HG03025 (cell line): ENCODE measurements at regions not wholly inside any gene's neighbourhood (a gene's known extent, or its start where the extent isn't known, plus 50 kb on each side); places are given as distances from the start of the nearest gene placed in this dataset.
A peak's percentile ranks its signal among the peaks of the same experiment; 100 is the strongest.

Experiments used
- ATAC-seq: cut with Tn5 transposase; IDR thresholded peaks from one replicate; pipeline ENCODE4 v1.9.1; 2021; ENCODE audit warnings: mild to moderate bottlenecking, moderate library complexity; ENCODE audit not compliant: unreplicated experiment, low FRiP score

DNA sequence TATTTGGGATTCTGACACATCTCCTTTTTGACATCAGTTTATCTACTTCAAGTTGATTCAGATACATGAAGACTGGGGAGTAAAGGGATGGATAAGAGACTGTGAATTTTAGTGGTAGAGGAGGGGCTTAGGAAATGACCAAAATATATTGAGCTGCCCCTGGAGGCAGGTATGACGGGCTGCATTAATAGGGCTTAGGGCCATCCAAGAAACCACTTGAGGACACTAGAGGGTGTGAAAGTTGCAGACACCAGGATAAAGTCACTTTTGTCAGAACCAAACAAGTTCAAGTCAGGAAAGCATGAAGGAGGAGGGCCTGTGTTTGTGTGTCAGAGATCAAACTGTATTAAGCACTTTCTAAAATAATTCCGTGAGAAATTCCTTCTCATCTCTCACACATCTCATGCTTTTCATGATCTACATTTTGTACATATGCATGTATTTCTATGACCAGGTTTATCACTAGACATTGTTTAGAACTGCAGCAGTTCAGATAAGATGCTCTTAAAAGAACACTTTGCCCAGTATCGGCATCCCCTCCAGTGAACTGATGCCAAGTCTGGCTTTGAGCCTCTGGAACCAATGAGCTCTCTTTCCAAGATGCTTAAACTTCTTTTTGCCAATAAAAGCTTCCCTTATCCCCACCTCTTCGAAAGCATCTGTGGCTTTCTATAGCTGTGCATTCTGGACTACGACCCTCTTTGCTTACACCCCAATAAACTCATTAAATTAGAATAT lies 136.9 kb downstream of the SLC38A1 start:
- no peak for ATAC-seq

DNA sequence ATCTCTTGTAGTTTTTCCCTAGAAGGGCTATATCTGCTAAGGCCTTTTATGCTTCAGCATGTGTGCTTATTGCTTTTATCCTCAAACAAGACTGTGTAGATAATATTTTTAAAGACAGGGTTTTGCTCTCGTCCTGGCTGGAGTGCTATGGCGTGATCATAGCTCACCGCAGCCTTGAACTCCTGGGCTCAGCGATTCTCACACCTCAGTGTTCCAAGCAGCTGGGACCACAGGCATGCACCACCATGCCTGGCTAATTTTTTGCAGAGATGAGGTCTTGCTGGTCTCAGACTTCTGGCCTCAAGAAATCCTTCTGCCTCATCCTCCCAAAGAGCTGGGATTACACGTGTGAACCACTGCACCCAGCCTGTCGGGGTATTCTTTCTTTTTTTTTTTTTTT lies 137.3 kb upstream of the SCAF11 start:
- no peak for ATAC-seq

DNA sequence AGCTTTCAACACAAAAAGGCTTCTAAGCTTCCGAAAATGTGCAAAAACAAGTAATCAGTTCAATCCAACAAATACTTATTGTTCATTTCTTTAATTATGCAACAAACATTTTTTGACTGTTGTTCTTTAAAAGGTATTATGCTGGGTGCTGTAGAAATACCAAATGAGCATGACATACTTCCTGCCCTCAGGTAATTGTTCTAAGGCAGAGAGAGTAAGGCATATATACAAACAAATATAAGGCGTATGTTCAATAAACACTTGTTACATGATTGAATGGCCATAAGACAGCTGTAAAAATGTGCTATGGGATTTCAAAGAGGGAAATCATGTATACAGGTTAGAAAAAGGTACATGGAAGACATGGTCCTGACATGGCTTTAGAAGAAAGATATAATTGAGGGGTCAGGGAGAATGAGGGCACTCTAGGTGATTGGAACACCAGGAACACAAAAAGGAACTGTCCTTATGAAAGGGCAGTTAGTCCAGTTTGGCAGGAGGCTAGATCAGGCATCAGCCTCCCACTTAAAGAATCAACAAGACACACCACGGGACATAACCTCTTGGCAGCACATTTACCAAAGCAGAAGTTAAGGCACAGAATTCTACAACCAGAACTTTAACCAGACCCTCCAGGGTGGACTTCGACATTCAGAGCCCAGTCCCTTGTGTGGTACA lies 135.8 kb upstream of the SCAF11 start:
- ATAC-seq = no peak

DNA sequence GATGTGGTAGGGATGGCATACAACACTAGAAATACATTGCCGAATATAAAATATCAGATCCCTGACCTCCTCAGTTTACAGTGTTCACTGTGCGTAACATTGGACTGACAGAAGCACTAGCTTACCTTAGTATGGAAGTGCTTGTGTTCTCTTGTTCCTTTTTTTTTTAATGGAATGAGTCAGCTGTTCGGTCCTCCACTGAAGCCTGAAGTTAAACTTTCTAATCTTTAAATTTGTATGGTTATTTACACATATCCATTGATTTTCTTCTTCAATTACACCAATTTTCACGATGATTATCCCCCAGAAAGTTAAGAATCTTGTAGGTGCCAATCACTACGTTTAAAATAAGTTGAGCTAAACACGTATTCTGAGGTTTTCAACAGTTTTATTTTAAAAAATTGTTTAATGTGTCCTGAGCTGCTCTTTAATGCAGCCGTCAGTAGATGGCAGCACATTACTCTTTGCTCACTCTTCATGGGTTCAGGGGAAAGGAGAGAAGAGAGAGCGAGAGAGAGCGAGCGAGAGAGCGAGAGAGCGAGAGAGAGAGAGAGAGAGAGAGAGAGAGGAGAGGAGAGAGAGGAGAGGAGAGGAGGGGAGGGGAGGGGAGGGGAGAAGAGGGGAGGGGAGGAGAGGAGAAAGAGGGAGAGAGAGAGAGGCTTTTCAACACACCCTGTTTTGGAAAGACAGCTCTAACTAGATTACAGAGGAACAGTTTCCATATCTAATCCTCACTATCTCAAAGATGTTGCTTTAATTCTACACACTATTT lies 134.7 kb upstream of the SCAF11 start:
- peak; percentile 79 for ATAC-seq

DNA sequence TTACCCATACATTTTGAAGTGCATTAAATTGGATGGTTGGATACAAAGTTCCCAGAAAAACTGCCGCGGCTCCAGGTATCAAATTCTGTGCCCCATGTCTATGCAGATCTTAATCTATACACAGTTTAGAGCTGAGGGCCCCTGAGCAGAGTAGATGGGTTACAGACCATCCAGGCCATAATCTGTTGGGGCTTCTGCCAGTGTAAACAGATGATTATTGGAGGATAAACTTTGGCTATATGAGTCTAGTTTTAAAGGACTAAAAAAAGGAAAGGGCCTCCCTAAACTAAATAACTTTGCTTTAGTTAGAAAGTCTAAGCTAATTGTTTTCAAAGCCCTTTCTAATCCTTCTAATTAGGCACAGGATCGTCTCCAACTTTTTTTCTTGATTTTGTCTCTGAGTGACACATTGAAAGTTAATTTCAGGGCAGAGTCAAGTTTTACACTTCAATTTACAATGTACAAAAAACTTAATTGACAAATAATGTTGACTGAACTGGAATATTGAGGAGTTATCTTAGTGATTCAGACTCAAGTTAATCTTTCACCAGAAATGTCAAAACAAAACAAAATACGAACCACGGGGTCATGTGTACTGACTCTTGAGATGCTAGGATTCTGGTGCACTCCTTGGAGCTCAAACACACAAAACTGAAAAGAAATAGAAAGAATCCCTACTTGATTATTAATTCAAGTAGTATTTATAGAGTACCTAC lies 133.9 kb upstream of the SCAF11 start:
- no peak for ATAC-seq

DNA sequence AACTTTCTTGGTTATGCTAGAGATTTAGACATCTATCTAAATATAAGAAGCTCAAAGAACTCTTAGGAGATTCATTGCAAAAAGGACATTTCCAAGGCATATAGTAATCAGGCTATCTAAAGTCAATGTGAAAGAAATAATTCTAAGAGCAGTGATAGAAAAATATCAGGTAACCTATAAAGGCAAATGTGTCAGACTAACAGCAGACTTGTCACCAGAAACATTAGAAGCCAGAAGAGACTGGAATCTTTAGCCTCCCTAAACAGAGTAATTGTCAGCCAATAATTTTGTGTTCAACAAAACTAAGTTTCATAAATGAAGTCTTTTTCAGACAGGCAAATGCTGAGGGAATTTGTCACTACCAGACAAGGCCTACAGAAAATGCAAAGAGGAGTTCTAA lies 122.0 kb upstream of the SCAF11 start:
- ATAC-seq = no peak

DNA sequence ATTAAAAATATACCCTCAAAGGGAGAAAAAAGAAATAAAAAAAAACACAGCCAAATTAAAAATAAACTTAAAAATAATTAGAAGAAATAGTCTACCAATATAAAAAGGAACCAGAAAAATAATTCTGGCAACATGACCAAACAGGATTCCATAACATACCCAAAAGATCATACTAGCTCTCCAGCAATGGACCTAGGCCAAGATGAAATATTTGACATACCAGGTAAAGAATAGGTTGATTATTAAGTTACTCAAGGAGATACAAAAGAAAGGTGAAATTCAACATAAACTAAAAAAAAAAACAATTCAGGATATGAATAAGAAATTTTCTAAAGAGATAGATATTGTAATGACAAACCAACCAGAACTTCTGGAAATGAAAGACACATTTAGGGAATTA lies 121.3 kb upstream of the SCAF11 start:
- no peak for ATAC-seq

DNA sequence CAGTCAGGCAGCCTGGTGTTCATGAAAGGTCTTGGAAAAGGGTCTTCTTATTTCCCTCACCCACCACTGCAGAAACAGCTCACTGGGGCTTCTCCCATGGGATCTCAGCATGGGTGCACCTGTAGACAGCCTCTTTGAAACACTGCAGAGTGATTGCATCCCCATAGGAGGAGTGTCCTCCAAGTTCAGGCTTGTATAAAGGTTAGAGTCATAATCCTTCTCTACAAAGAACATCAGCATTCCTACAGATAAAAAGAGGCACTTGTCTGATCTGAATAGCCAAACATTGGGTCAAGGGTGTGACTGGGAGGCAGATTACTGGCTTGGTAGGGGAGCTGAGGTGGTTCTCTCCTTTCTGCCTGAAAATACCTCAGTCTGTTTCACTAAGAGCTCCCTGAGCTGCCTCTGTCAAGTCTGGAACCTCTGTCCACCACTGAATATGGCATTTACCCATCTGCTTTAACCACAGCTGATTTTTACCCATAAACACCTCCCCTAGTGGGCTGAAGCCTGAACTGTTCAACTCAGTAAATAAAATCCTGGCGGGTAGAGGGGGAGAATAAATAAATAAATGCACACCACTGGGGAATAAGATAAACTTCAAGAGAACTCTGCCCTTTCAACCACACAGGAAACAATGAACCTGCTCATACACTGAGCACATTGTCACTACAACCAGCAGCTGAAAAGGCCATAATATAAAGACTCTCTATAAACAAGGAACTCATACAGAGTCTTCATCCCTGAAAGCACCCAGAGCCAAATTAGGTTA lies 120.7 kb upstream of the SCAF11 start:
- no peak for ATAC-seq

DNA sequence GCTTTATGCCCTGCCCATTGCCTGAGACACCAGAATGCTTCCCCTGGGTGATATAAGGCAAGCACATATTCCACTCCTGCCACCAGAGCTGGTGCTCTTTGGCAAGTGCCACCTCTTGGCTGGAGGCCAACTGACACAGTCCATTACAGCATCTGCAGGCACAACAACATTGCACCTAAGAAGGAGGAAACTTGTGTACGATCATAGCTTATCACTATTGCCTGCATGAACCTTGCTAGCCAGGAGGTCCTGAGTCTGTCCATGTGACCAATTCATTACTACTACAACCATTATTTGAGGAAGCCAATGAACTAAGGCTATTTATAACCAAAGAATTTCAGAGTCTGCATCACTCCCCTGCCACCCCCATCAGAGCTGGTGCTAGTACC lies 119.8 kb upstream of the SCAF11 start:
- ATAC-seq = no peak

DNA sequence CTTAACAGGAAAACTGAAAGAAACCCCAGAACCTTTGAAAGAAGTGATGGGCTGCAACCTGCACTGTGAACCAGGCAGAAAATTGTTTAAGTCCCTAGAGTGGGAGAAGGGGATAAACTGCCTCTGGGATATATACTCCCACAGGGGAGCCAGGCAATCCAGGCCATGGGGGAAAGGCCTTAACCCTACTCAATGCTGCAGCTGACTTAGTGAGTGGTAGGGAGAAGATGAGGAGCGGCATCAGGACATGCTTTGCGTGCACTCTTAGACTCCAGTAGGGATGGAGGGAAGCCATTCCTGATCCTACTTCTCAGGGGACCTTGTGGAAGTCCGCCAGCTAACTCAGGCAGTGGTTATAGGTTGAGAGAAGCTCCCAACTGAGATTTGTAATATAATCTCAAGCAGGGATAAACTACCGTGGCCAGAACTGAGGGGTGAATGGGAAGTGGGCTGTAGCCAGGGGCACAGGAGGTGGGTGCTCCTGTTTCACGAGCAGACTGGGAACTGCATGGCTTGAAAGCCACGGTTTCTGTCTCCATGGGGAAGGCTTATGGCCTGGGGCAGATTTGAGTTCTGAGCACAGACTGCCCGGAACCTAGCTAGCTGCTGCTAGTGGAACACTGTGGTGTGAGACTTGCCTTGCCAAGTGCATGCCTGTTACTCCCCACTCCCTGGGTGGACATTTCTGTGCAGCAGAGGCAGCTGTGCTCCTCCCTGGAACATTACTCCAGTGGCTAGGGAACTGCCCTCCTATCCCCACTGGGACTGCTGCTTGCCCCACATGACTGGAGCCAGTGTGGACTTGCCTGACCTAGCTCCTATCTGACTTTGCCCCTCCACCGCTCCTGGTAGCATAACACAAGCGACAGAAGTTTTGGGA lies 119.2 kb upstream of the SCAF11 start:
- no peak for ATAC-seq

DNA sequence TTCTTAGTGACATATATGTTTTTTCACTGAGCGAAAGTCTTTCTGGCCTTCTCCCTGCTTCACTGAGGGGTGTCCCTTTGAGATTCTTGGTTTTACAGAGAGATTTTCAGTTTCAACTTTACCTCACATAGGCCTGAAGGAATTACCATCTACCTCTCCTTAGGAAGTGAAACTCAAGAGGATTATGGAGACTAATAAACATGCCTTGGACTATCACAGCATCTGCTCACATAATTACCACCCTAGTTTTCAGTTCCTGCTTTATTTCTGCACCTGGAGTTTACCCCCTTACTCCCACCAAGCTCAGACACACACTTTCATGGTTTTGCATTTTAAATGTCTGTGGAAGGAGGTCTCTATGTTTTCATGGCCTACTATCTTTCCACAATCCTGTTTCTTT lies 118.3 kb upstream of the SCAF11 start:
- ATAC-seq = peak; percentile 87

DNA sequence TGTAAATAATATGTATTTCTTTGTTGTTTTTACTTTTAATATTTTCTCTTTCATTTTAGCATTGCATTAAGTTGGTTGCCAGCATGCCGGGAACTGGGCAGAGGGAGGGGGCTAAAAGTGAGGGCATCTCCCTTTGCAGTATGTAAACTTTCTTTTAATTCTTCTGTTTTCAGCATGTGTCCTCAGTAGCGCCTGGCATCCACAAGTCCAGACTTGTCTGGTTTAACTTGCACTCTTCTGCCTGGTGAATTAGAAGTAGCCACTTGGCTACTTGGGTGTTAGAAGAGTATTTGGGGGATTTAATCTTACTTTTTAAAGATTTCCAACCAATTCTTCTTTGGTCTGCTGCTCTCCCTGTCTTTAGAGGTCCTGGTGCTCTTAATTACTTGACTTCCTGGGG lies 117.2 kb upstream of the SCAF11 start:
- ATAC-seq = no peak

DNA sequence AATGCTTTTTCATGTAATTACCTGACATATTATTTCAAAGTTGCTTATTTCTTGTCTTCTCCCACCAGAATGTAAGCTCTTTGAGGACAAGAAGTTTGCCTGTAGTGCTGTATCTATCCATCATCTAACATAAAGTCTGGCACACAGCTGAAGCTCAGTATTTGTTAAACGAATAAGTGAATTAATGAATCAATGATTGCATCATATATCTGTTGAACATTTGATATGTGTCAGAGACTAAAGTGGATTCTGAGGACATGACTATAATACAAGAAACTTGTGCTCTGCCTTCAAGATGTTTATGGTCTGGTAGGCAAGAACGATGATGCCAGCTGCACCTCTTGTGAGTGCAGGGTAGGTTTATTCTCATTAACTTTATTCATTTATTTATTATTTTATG lies 115.4 kb upstream of the SCAF11 start:
- ATAC-seq = no peak

DNA sequence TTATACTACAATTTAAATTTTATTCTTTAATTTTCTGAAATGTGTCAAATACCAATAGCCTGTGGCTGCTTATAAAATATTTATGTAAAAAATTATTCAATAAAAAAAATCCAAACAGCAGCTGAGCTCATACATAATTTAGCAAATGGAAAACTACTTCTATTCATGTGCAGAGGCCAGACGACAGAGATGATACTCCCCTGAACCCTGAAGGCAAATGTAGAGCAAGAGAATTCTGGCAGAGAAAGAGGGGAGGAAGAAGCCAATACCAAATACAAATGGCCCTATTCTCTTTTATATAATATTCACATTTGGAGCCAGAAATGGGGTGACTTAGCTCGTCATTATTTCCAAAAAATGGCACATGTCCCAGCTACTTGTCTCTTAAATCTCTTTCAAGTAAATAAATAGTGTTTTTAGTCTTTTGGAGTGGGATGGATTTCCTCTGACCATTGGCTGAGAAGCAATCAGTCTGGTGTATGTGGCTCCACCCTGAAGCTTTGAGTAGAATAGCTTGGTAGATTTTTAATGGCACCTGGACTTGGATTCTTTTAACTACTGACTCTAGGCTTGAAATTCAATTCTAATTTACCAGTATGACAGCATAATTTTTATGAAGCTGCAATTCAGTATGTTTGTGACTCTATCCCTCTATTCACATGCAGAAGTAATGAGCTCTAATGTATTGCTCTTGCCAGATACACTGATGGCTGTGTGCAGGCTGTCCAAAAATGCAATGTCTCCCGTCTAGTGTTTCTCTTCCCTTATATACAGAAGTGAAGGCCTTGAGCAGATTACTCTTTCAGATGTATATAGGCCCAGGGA lies 113.4 kb upstream of the SCAF11 start:
- no peak for ATAC-seq

DNA sequence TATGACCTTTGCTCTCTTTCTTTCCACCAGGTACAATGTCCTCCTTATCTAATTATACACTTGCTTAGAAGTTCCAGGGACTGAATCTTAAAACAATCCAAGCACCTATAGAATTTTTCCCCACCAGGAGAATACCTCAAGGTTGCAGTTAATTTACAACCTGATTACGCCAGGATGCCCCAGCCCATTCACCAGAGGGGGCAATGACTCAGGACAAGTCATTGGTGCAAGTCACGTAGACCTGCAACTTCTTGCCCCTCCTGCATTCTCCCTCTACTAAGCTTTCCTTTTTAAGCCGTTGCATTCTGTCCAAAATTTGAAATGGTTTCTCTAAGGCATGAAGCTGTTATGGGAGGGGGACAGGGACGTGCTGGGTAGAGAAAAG lies 111.1 kb upstream of the SCAF11 start:
- ATAC-seq = no peak

DNA sequence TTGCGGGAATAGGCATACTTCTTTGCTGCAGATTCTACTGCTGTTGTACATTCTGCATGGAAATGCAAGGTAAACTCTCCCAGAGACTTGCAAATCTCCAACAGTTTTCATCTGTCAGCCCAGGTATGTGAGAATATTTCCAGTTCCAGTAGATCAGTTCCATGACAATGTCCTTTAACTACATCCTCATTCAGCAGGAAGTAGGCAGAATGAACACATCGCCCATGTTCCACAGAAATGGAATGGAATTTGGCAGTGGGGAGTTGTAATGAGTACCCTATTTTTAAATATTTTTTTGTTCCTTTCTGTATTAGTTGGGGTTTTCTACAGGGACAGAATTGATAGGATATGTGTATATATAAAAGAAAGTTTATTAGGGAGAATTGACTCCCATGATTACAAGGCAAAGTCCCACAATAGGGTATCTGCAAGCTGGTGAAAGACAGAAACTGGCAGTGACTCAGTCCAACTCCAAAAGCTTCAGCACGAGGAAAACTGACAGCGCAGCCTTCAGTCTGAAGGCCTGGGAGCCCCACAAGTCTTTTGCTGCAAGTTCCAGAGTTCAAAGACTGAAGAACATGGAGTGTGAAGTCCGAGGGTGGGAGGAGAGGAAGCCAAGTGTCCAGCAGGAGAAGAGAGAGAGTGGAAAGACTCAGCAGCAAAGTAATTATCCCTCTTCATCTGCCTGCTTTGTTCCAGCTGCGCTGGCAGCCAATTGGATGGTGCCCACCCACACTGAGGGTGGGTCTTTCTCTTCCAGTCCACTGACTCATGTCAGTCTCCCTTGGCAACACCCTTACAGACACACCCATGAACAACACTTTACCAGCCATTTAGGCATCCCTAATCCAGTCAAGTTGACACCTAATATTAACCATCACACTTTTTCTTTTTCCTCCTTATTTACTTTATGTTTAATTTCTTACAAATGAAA lies 110.4 kb upstream of the SCAF11 start:
- no peak for ATAC-seq

DNA sequence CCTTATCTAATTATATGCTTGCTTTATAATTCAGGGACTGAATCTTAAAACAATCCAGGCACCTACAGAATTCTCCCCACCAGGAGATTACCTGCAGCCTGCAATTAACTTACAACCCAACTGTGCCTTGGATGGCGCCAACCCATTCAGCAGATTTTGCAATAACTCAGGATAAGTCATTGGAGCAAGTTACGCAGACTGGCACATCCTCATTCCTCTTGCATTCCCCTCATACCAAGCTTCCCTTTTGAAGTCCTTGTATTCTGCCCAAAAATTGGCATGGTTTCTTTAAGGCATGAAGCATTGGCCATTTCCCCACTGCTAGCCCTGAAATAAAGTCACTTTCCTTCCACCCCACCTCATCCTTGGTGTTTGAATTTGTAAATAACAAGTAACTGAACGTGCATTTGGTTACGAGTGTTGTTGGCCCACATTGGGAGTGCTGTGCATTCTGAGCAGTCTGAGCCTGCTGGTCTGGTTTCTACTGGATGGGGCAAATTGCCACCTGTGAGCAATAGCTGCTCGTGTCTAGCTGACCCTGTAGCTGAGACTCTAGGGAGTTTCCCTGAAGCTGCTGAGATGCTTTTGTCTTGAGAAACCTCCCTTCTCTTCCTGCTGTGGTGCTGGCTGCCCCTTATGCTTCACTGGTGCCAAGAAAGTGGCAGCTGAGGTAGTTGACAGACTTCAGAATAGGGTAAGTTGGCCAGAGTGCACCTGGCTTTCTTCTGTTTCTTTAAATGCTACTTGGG lies 99.2 kb upstream of the SCAF11 start:
- no peak for ATAC-seq
